Mesendoderm (in vitro differentiated cells): ENCODE measurements at regions not wholly inside any gene's neighbourhood (a gene's known extent, or its start where the extent isn't known, plus 50 kb on each side); places are given as distances from the start of the nearest gene placed in this dataset.

Source experiments
- DNase-seq: peaks from one replicate; pipeline ENCODE4 v3.0.0; 2013
- H2AK5ac ChIP-seq: 2 replicates; pipeline ENCODE4 v1.6.1; 2013; ENCODE audit warnings: low read length, inconsistent platforms
- H2BK120ac ChIP-seq: 2 replicates; pipeline ENCODE4 v1.6.1; 2013; ENCODE audit warnings: low read depth, mild to moderate bottlenecking, low read length, moderate library complexity, mixed read lengths
- H2BK15ac ChIP-seq: replicated peaks from 2 replicates; pipeline ENCODE4 v1.6.1; 2013; ENCODE audit warnings: low read depth, mild to moderate bottlenecking, moderate library complexity
- H2BK5ac ChIP-seq: 2 replicates; pipeline ENCODE4 v1.6.1; 2013; ENCODE audit warnings: low read length, inconsistent platforms
- H3K18ac ChIP-seq: 2 replicates; pipeline ENCODE4 v1.6.1; 2013; ENCODE audit warnings: mild to moderate bottlenecking, low read length, mixed read lengths
- H3K23ac ChIP-seq: one replicate; pipeline ENCODE4 v1.6.1; 2013; ENCODE audit warnings: low read length
- H3K27ac ChIP-seq: 2 replicates; pipeline ENCODE4 v1.5.1; 2013; ENCODE audit warnings: low read depth, mild to moderate bottlenecking, inconsistent platforms, low read length, moderate library complexity
- H3K27me3 ChIP-seq: 2 replicates; pipeline ENCODE4 v1.6.1; 2013; ENCODE audit warnings: low read length, control low read depth, mild to moderate bottlenecking, inconsistent platforms; ENCODE audit not compliant: insufficient read depth, poor library complexity
- H3K36me3 ChIP-seq: 2 replicates; pipeline ENCODE4 v1.6.1; 2013; ENCODE audit warnings: low read length, inconsistent platforms; ENCODE audit not compliant: control insufficient read depth, insufficient read depth
- H3K4ac ChIP-seq: one replicate; pipeline ENCODE4 v1.6.1; 2013; ENCODE audit warnings: low read depth, mild to moderate bottlenecking, low read length, moderate library complexity
- H3K4me1 ChIP-seq: 2 replicates; pipeline ENCODE4 v1.6.1; 2013; ENCODE audit warnings: low read depth, low read length, inconsistent platforms; ENCODE audit not compliant: control insufficient read depth
- H3K4me2 ChIP-seq: 2 replicates; pipeline ENCODE4 v1.6.1; 2013; ENCODE audit warnings: low read length
- H3K4me3 ChIP-seq: 2 replicates; pipeline ENCODE4 v1.5.1; 2013; ENCODE audit warnings: mild to moderate bottlenecking, low read length
- H3K56ac ChIP-seq: one replicate; pipeline ENCODE4 v1.6.1; 2013; ENCODE audit warnings: low read length
- H3K79me1 ChIP-seq: 2 replicates; pipeline ENCODE4 v1.6.1; 2013; ENCODE audit warnings: low read length, inconsistent platforms
- H3K79me2 ChIP-seq: 2 replicates; pipeline ENCODE4 v1.6.1; 2013; ENCODE audit warnings: mild to moderate bottlenecking, low read length; ENCODE audit not compliant: control insufficient read depth, insufficient read depth
- H3K9ac ChIP-seq: 2 replicates; pipeline ENCODE4 v1.6.1; 2013; ENCODE audit warnings: low read length, inconsistent platforms
- H4K5ac ChIP-seq: one replicate; pipeline ENCODE4 v1.6.1; 2013; ENCODE audit warnings: low read length
- H4K8ac ChIP-seq: one replicate; pipeline ENCODE4 v1.6.1; 2013; ENCODE audit warnings: low read depth, mild to moderate bottlenecking, control low read depth, low read length, moderate library complexity
- WGBS: extraction: QIAGEN DNeasy Blood & Tissue Kit; methylation state at CpG from one replicate; pipeline ENCODE4 v1.1.7; 2013; ENCODE audit warnings: low lambda C conversion rate, missing lambda C conversion rate; ENCODE audit not compliant: insufficient coverage; ENCODE audit errors: extremely low coverage; 5-methylcytosine and 5-hydroxymethylcytosine counted together

DNA sequence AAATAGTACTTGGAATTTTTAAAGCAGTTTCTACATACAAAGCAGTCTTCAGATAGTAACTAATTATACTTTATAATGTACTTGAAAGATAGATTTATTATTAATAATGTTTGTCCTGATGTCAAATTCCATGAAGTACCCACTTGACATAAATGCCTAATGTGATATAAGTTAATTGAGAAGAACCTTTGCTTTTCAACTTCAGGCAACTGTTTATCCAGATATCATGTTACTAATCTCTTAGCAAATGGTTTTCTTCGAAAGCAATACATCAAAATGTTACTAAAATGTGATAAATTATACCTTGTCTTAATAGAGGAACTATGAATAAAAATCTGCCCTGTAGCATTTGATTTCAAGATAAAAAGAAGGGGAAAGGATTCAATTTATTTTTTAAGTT, 146.8 kb upstream of the FBXL17 start:
- H2AK5ac ChIP-seq, result no peak overlapping the region
- no peak for DNase-seq
- no peak overlapping the region for H4K8ac ChIP-seq

DNA sequence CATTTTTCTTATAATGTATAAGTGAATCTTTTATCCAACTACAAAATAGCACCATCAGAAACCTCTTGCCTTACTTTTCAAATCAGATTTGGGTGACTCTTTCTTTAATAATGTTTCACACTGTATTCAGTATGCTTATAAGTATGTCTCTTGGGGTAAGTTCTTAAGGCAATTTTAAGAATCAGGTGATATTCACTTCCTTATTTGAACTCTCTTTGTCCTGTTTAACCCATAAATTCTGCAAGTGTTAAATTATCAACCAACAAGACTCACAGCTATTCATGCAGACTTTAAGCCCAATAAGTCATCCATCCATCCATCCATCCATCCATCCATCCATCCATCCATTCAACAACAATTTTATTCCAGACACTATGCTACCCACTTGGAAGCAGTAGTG, 142.7 kb upstream of the FBXL17 start:
- no peaks in the 10 kb centered on the region for H3K36me3 ChIP-seq
- H4K5ac ChIP-seq, result no peak overlapping the region
- peaks cover 7% of the 10 kb centered on the region for H3K4me1 ChIP-seq
- no peak overlapping the region for H4K8ac ChIP-seq
- H2BK120ac ChIP-seq, result no peak overlapping the region
- H3K18ac ChIP-seq, result no peak overlapping the region
- H3K79me1 ChIP-seq, result no peaks in the 10 kb centered on the region
- peak overlapping the region; percentile 2 for H2BK15ac ChIP-seq
- no peak overlapping the region for H2AK5ac ChIP-seq
- H3K4me3 ChIP-seq, result no peak overlapping the region
- H3K4me2 ChIP-seq, result no peak overlapping the region
- H3K9ac ChIP-seq, result no peak overlapping the region
- H3K79me2 ChIP-seq, result no peaks in the 10 kb centered on the region
- no peak overlapping the region for H3K56ac ChIP-seq
- no peak overlapping the region for H3K4ac ChIP-seq
- no peak overlapping the region for H3K27ac ChIP-seq
- no peak overlapping the region for H3K23ac ChIP-seq
- DNase-seq, result no peak
- H2BK5ac ChIP-seq, result no peak overlapping the region
- H3K27me3 ChIP-seq, result no peaks in the 10 kb centered on the region

More for the DNA sequence above, 146.8 kb upstream of the FBXL17 start:
- H3K27ac ChIP-seq, result no peak overlapping the region
- no peak overlapping the region for H3K4ac ChIP-seq
- H3K27me3 ChIP-seq, result no peaks in the 10 kb centered on the region
- no peaks in the 10 kb centered on the region for H3K36me3 ChIP-seq
- H3K4me1 ChIP-seq, result no peaks in the 10 kb centered on the region
- H3K4me3 ChIP-seq, result no peak overlapping the region
- no peak overlapping the region for H3K9ac ChIP-seq
- no peaks in the 10 kb centered on the region for H3K79me2 ChIP-seq
- H3K23ac ChIP-seq, result no peak overlapping the region
- no peak overlapping the region for H4K5ac ChIP-seq
- H3K56ac ChIP-seq, result no peak overlapping the region
- no peak overlapping the region for H2BK120ac ChIP-seq
- no peak overlapping the region for H2BK5ac ChIP-seq
- no peak overlapping the region for H3K4me2 ChIP-seq
- H2BK15ac ChIP-seq, result no peak overlapping the region
- no peak overlapping the region for H3K18ac ChIP-seq
- H3K79me1 ChIP-seq, result no peaks in the 10 kb centered on the region
- no CpG with 5 or more reads among the region's 1 CpG for WGBS

DNA sequence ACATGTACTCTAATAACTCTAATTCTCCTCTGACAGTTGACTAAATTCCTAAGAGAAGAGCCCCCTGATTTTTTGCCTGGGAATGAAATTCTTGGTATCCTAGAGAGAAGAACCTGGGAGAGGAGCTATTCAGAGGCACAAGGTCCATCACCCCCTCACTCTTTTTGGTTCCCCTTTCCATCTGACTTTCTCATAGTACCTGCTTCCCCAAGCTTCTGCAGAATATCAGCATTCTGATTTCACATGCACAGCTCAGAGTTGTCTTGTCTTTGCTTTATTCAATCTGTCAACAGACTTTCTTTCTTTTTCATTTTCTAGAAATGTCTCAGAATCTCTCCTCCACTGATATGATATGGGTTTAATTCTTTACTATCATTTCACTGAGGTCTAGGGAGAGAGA, 141.5 kb upstream of the FBXL17 start:
- Histone ChIP-seq H3K4me3 (no peak overlapping the region), H3K56ac (peak overlapping the region; percentile 74), H3K79me1 (no peaks in the 10 kb centered on the region), H3K23ac (no peak overlapping the region), H4K8ac (no peak overlapping the region), H3K4me2 (no peak overlapping the region), H3K27me3 (no peaks in the 10 kb centered on the region), H2AK5ac (peak overlapping the region; percentile 89), H3K79me2 (no peaks in the 10 kb centered on the region), H3K18ac (peak overlapping the region; percentile 68), H3K9ac (no peak overlapping the region), H2BK15ac (no peak overlapping the region), H3K4me1 (peaks cover 7% of the 10 kb centered on the region), H3K27ac (no peak overlapping the region), H4K5ac (peak overlapping the region; percentile 45), H3K4ac (peak overlapping the region; percentile 87), H3K36me3 (no peaks in the 10 kb centered on the region), H2BK5ac (peak overlapping the region; percentile 86), H2BK120ac (peak overlapping the region; percentile 29)
- no peak for DNase-seq

DNA sequence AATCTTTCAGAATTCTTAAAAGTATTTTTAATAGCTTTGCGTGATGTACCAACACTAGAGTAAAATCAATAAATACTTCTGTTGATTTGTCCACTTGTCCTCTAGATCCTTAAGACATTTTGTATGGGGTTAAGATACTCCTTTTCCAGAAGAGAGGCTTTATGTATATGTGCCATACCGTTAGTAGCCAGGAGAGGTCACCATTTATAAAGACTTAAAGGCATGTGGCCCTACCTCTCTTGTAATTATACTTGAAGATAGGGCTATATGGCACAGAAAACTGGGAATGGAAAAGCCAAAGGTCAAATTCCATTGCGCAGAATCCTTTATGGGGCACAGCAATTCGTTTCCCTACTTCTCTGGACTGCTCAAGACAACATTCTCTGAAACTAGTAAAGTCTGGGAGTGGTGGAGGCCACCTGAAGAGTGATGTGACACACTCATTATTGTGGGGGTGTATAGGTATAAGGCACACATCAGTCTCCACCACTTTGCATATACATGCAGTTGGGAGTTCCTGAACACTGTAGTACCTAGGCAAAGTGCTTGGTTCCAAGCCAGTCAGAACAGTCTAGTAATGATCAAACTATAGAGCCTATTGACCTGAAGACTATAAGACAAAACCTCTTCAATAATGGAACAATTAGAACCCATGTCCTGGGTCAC, 140.1 kb upstream of the FBXL17 start:
- WGBS, result no CpG with 5 or more reads among the region's 4 CpGs
- H4K5ac ChIP-seq, result no peak overlapping the region
- peak overlapping the region; percentile 18 for H3K9ac ChIP-seq
- H3K79me1 ChIP-seq, result no peaks in the 10 kb centered on the region
- peaks cover 7% of the 10 kb centered on the region for H3K4me1 ChIP-seq
- H3K79me2 ChIP-seq, result no peaks in the 10 kb centered on the region
- no peak overlapping the region for H3K4me2 ChIP-seq
- H3K23ac ChIP-seq, result no peak overlapping the region
- H2BK120ac ChIP-seq, result peak overlapping the region; percentile 18
- H2BK5ac ChIP-seq, result peak overlapping the region; percentile 99
- peak overlapping the region; percentile 96 for H3K4ac ChIP-seq
- H3K18ac ChIP-seq, result peak overlapping the region; percentile 46
- no peak overlapping the region for H3K4me3 ChIP-seq
- H3K36me3 ChIP-seq, result no peaks in the 10 kb centered on the region
- H2BK15ac ChIP-seq, result no peak overlapping the region
- peak overlapping the region; percentile 98 for H2AK5ac ChIP-seq
- no peak overlapping the region for H4K8ac ChIP-seq
- peak overlapping the region; percentile 82 for H3K56ac ChIP-seq
- no peak overlapping the region for H3K27ac ChIP-seq
- DNase-seq, result peak; percentile 87
- H3K27me3 ChIP-seq, result no peaks in the 10 kb centered on the region

DNA sequence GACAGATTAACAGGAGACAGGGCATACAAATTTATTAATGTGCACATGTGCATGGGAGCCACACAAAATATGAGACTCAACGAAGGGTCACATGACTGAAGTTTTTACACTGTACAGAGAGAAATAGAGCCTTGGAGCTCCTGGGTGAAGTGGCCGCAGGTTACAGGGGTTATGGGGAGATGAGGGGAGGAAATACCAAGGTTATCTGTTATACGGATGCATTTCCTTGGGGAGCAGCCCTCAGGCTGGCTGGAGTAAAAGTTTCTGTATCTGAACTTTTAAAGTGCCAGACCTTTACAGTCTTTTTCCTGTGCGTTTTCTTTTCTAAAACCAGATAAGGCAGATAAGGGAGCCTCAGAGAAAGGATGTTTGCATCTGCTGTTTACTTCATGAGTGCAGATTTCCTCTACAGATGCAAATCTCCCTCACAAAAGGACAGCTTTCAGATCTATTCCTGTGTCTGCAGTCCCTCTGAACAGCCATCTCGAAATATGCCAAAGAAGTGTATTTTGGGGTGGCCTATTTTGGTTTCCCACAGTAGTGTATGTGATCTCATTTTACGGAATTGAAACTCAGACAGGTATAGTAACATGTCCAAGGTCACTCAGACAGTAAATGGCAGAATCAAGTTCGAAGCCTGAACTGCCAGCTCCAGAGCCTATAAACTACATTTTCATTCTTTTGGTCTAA, 139.3 kb upstream of the FBXL17 start:
- no peaks in the 10 kb centered on the region for H3K27me3 ChIP-seq
- no peaks in the 10 kb centered on the region for H3K36me3 ChIP-seq
- H2AK5ac ChIP-seq, result no peak overlapping the region
- no peak overlapping the region for H3K4me2 ChIP-seq
- peak overlapping the region; percentile 98 for H3K18ac ChIP-seq
- peak overlapping the region; percentile 78 for H3K27ac ChIP-seq
- H3K4me1 ChIP-seq, result peaks cover 7% of the 10 kb centered on the region
- peak overlapping the region; percentile 36 for H2BK15ac ChIP-seq
- no peak overlapping the region for H3K23ac ChIP-seq
- H2BK120ac ChIP-seq, result peak overlapping the region; percentile 96
- H3K79me1 ChIP-seq, result no peaks in the 10 kb centered on the region
- H4K5ac ChIP-seq, result no peak overlapping the region
- peak overlapping the region; percentile 65 for H3K56ac ChIP-seq
- no CpG with 5 or more reads among the region's 7 CpGs for WGBS
- H3K79me2 ChIP-seq, result no peaks in the 10 kb centered on the region
- H3K4me3 ChIP-seq, result no peak overlapping the region
- peak overlapping the region; percentile 92 for H2BK5ac ChIP-seq
- DNase-seq, result peak; percentile 79
- peak overlapping the region; percentile 94 for H3K4ac ChIP-seq
- H4K8ac ChIP-seq, result peak overlapping the region; percentile 1
- H3K9ac ChIP-seq, result peak overlapping the region; percentile 37

DNA sequence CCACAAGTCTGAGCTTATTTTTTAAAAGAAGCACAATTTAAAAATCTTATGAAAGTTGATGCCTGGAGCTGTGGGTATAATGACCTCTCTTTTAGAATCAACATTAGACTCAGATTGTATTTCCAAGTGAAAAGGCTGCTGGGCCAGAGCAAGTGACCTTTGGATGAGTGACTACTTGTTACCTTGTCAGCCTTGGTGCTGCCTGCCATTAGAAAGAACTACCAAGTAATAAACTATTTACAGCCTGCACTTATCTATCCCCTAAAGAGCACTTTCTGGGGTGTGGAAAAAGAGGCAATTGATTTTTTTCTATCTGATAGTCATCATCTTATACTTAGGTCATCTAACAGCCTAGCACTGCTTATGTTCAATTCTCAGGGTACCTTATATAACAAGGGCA, 134.9 kb upstream of the FBXL17 start:
- no peak overlapping the region for H4K8ac ChIP-seq
- no peak overlapping the region for H2AK5ac ChIP-seq
- no peaks in the 10 kb centered on the region for H3K79me2 ChIP-seq
- H3K4me3 ChIP-seq, result no peak overlapping the region
- H3K4me2 ChIP-seq, result no peak overlapping the region
- H3K36me3 ChIP-seq, result no peaks in the 10 kb centered on the region
- no peak overlapping the region for H2BK5ac ChIP-seq
- no peak overlapping the region for H3K56ac ChIP-seq
- DNase-seq, result no peak
- no peaks in the 10 kb centered on the region for H3K79me1 ChIP-seq
- H3K18ac ChIP-seq, result peak overlapping the region; percentile 30
- H4K5ac ChIP-seq, result no peak overlapping the region
- no peak overlapping the region for H2BK120ac ChIP-seq
- no peak overlapping the region for H3K27ac ChIP-seq
- no peak overlapping the region for H3K4ac ChIP-seq
- no peak overlapping the region for H3K23ac ChIP-seq
- H3K27me3 ChIP-seq, result no peaks in the 10 kb centered on the region
- peaks cover 5% of the 10 kb centered on the region for H3K4me1 ChIP-seq
- no peak overlapping the region for H3K9ac ChIP-seq
- no peak overlapping the region for H2BK15ac ChIP-seq
